ENCODE measurements at regions not wholly inside any gene's neighbourhood (a gene's known extent, or its start where the extent isn't known, plus 50 kb on each side); places are given as distances from the start of the nearest gene placed in this dataset.

DNA sequence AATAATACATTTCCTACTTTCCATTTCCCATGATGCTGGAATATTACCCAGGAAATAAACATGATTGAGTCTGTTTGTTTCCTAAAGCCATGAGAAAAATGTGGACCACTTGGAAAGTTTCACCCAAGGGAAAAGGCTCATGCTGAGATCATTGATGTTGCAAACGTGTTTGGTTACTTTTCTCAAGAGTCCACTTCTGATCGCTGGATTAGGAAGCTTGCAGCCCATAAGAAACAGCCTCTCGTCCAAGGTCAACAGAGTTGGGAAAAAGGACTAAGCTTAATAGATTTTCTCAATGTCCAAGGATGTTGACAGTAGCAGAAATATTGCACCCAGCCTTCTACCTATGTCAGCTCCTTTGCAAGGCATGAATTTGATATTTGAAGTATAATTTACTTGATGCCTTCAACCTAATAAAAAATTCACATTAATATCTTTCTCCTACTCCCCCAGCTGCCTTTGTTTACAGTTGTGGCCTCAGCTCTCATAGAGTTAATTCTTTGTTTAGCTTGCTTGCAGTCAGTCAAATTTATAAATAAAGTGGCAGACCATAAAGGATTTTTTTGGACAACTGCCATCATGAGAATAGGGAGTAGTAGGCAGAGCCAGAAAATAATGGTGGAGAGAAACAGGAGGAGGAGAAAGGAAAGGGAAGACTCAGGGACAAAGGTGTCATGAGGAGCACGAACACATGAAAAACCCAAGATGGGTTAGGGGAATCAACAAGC lies 65.6 kb upstream of the BLTP1 start:
- ChIA-PET CTCF (ENCODE audit: partially characterized antibody) (interaction anchor here (0.9 to 1.4 kb wide), 2 partner anchors 14 to 32 kb away, joined by 3 read pairs; no protein-coding TSS in a partner anchor), POLR2A (ENCODE audit: partially characterized antibody) (no interaction called here)
- Histone ChIP-seq H2BK12ac (ENCODE audit: low read depth, low read length) (no peak overlapping the region), H2BK5ac (ENCODE audit: low read depth, low read length) (no peak overlapping the region), H2AFZ (ENCODE audit: low read length) (no peak overlapping the region), H3K4ac (replicated peaks; ENCODE audit: insufficient read length, low read depth, low read length) (no peak overlapping the region), H4K91ac (replicated peaks; ENCODE audit: insufficient read length, low read length) (no peak overlapping the region), H3K79me2 (ENCODE audit: control insufficient read depth in 1 of 2, insufficient read depth in 2 of 2, low read length in 2 of 2) (no peaks in the 10 kb centered on the region), H2BK15ac (ENCODE audit: low read length) (no peak overlapping the region), H3K9ac (replicated peaks in 1 of 4; ENCODE audit: extremely low read depth in 1 of 4, low read depth in 3 of 4, low read length in 3 of 4) (no peak overlapping the region), H3K18ac (ENCODE audit: extremely low read depth, low read length) (no peak overlapping the region), H3K23ac (ENCODE audit: insufficient read length) (no peak overlapping the region), H3K27me3 (replicated peaks in 1 of 4; ENCODE audit: control insufficient read depth in 3 of 4, extremely low read depth in 1 of 4, insufficient read depth in 3 of 4, low read length in 3 of 4) (no peaks in the 10 kb centered on the region), H3K56ac (replicated peaks; ENCODE audit: insufficient read length, low read depth, low read length) (no peak overlapping the region), H4K5ac (ENCODE audit: insufficient read length, low read depth, low read length) (no peak overlapping the region), H3K14ac (ENCODE audit: insufficient read length) (no peak overlapping the region), H3K27ac (ENCODE audit: low read depth, low read length) (no peak overlapping the region), H3K4me2 (ENCODE audit: insufficient read depth in 1 of 2, low read depth in 2 of 2, low read length in 2 of 2) (no peak overlapping the region), H3K9me3 (ENCODE audit: insufficient read depth in 2 of 2, low read depth in 1 of 2, low read length in 1 of 2) (no peaks in the 10 kb centered on the region), H4K8ac (ENCODE audit: extremely low read depth, insufficient read depth, low read length) (no peak overlapping the region), H3K36me3 (ENCODE audit: control insufficient read depth in 2 of 4, insufficient read depth in 4 of 4, low read length in 3 of 4) (no peaks in the 10 kb centered on the region), H3K4me3 (ENCODE audit: extremely low read depth in 1 of 4, insufficient read depth in 2 of 4, low read depth in 3 of 4, low read length in 4 of 4) (no peak overlapping the region), H2AK5ac (ENCODE audit: low read depth, low read length) (no peak overlapping the region), H2BK120ac (replicated peaks; ENCODE audit: low read depth, low read length) (no peak overlapping the region), H3K79me1 (ENCODE audit: low read depth, low read length) (no peaks in the 10 kb centered on the region), H4K20me1 (replicated peaks in 1 of 2; ENCODE audit: control insufficient read depth in 1 of 2, insufficient read depth in 2 of 2, low read length in 2 of 2) (no peaks in the 10 kb centered on the region), H3K4me1 (replicated peaks in 1 of 4; ENCODE audit: control insufficient read depth in 3 of 4, insufficient read depth in 4 of 4, low read length in 3 of 4) (peaks cover 0 to 3% (median 0%) of the 10 kb centered on the region in 4 experiments; a peak in 1 of 7 replicates), H2BK20ac (ENCODE audit: low read length) (no peak overlapping the region), H3K23me2 (ENCODE audit: low read depth, low read length) (no peaks in the 10 kb centered on the region)
- TF ChIP-seq ATF3 (IDR thresholded peaks at IDR 0.05; ENCODE audit: insufficient read depth, low read depth, low read length) (no peak), CREB1 (IDR thresholded peaks at IDR 0.05) (no peak), SIRT6 (IDR thresholded peaks at IDR 0.05; ENCODE audit: low read length) (no peak), USF2 (IDR thresholded peaks at IDR 0.05; ENCODE audit: low read length) (no peak), HDAC6 (IDR thresholded peaks at IDR 0.05; ENCODE audit: low read depth, low read length) (no peak), BCL11A (IDR thresholded peaks at IDR 0.05; ENCODE audit: low read depth in 2 of 2, low read length in 2 of 2) (no peak), CTBP2 (IDR thresholded peaks at IDR 0.05; ENCODE audit: borderline replicate concordance, insufficient read depth, insufficient read length, low read length) (no peak), GTF2F1 (IDR thresholded peaks at IDR 0.05; ENCODE audit: borderline replicate concordance, low read depth, low read length) (no peak), NRF1 (IDR thresholded peaks at IDR 0.05; ENCODE audit: low read depth, low read length) (no peak)
- TF ChIP-seq, protein P1, sequence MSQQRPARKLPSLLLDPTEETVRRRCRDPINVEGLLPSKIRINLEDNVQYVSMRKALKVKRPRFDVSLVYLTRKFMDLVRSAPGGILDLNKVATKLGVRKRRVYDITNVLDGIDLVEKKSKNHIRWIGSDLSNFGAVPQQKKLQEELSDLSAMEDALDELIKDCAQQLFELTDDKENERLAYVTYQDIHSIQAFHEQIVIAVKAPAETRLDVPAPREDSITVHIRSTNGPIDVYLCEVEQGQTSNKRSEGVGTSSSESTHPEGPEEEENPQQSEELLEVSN (IDR thresholded peaks at IDR 0.05), result no peak
- no peak for FAIRE-seq
- WGBS, 2 experiments (ENCODE audit: extremely low coverage in 1 of 2, insufficient coverage in 1 of 2, insufficient read length in 1 of 2, insufficient replicate concordance in 2 of 2, low coverage in 1 of 2, low lambda C conversion rate in 2 of 2, missing lambda C conversion rate in 1 of 2), result 74% methylated on average over 4 of the region's 4 CpGs; no CpG with 5 or more reads in 1 of the 2 experiments
- DNase-seq (ENCODE audit: low read depth in 1 of 2, low spot score in 2 of 2), result no peak

Data from H1 (cell line).